Fibroblast of lung (primary cell): ENCODE measurements at regions not wholly inside any gene's neighbourhood (a gene's known extent, or its start where the extent isn't known, plus 50 kb on each side); places are given as distances from the start of the nearest gene placed in this dataset.

ENCODE experiments used
- DNase-seq, 2 donors: peaks; one replicate each; pipeline versions ENCODE4 v3.0.0 to v3.0.0-alpha.2; 2010; ENCODE audit warnings: low read depth in 2 of 2
- H2AFZ ChIP-seq: 2 replicates; pipeline ENCODE4 v1.5.1; 2012; ENCODE audit warnings: low read length, control low read depth, inconsistent platforms
- H3K27ac ChIP-seq: 2 replicates; pipeline ENCODE4 v1.5.1; 2011; ENCODE audit warnings: low read length, control low read depth; ENCODE audit not compliant: insufficient read depth
- H3K27me3 ChIP-seq: 2 replicates; pipeline ENCODE4 v1.5.1; 2011; ENCODE audit warnings: mild to moderate bottlenecking, low read length; ENCODE audit not compliant: control insufficient read depth, insufficient read depth
- H3K36me3 ChIP-seq: 2 replicates; pipeline ENCODE4 v1.5.1; 2011; ENCODE audit warnings: low read length; ENCODE audit not compliant: control insufficient read depth, insufficient read depth
- H3K4me1 ChIP-seq: 2 replicates; pipeline ENCODE4 v1.5.1; 2011; ENCODE audit warnings: low read length; ENCODE audit not compliant: control insufficient read depth, insufficient read depth; ENCODE audit errors: extremely low read depth
- H3K4me2 ChIP-seq: 2 replicates; pipeline ENCODE4 v1.5.1; 2011; ENCODE audit warnings: low read length, control low read depth; ENCODE audit not compliant: insufficient read depth; ENCODE audit errors: extremely low read depth
- H3K4me3 ChIP-seq, 4 experiments: fragments of 200-600 bp in 1 of 4; sonication (generic) in 1 of 4; replicated peaks in 1 of 4; 2 replicates each; pipeline ENCODE4 v1.5.1; 2011 to 2016; ENCODE audit warnings: low read length in 4 of 4, low read depth in 3 of 4, mild to moderate bottlenecking in 3 of 4, control low read depth in 2 of 4, inconsistent platforms in 1 of 4, mixed read lengths in 1 of 4; ENCODE audit not compliant: insufficient read depth in 1 of 4; ENCODE audit errors: control extremely low read depth in 1 of 4
- H3K79me2 ChIP-seq: 2 replicates; pipeline ENCODE4 v1.5.1; 2012; ENCODE audit warnings: mild to moderate bottlenecking, low read length, inconsistent platforms; ENCODE audit not compliant: control insufficient read depth, insufficient read depth
- H3K9ac ChIP-seq: 2 replicates; pipeline ENCODE4 v1.5.1; 2011; ENCODE audit warnings: mild to moderate bottlenecking, low read length, control low read depth; ENCODE audit not compliant: insufficient read depth
- H3K9me3 ChIP-seq: 2 replicates; pipeline ENCODE4 v1.5.1; 2012; ENCODE audit warnings: low read depth, low read length; ENCODE audit not compliant: control insufficient read depth, insufficient read depth
- H4K20me1 ChIP-seq: 2 replicates; pipeline ENCODE4 v1.5.1; 2011; ENCODE audit warnings: low read length; ENCODE audit not compliant: control insufficient read depth, insufficient read depth; ENCODE audit errors: extremely low read depth
- CTCF ChIP-seq, 2 donors: IDR thresholded peaks in 1 of 2; conservative IDR thresholded peaks in 1 of 2; 1 replicate in 1 of 2; 2 replicates in 1 of 2; pipeline ENCODE4 v1.5.1; 2011 to 2012; ENCODE audit warnings: low read length in 2 of 2, control low read depth in 1 of 2, inconsistent platforms in 1 of 2, low read depth in 1 of 2, mild to moderate bottlenecking in 1 of 2
- EZH2 ChIP-seq: IDR thresholded peaks from 2 replicates; pipeline ENCODE4 v1.5.1; 2012; ENCODE audit warnings: low read length, control low read depth, mild to moderate bottlenecking; ENCODE audit errors: missing control alignments

DNA sequence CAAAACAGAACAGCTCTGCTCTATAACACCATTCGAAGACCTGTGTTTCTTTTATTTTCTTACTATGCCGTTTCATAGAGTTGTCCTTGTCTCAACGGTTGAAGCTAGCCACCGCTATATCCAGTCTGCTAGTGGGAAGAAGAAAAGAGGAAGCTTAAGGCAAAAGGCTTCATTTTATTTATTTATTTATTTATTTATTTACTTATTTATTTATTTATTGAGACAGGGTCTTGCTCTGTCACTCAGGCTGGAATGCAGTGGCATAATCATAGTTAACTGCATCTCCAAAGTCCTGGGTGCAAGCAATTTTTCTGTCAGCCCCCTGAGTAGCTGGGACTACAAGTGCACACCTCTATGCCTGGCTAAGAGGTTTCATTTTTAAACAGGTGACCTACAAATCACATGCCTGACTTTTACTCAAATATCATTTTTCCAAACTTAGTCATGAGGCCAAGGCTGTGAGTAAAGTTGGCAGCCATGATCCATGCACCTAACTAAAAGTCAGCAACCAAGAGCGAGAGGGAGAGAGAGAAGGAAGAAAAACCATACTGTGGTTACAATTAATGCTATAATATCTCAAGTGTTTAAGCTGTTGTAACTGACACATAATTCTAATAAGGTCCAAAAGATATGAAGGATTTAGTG lies 1305.3 kb upstream of the LRRTM3 start:
- Histone ChIP-seq H2AFZ (no peak overlapping the region), H3K4me2 (no peak overlapping the region), H3K36me3 (no peaks in the 10 kb centered on the region), H3K4me1 (no peaks in the 10 kb centered on the region), H3K27me3 (no peaks in the 10 kb centered on the region), H3K27ac (no peak overlapping the region), H3K9me3 (no peaks in the 10 kb centered on the region), H3K9ac (no peak overlapping the region), H3K79me2 (no peaks in the 10 kb centered on the region), H4K20me1 (no peaks in the 10 kb centered on the region), H3K4me3 (no peak overlapping the region)
- TF ChIP-seq EZH2 (no peak), CTCF (conservative IDR thresholded peaks at IDR 0.05 in 1 of 2, IDR thresholded peaks at IDR 0.05 in 1 of 2; ENCODE audit: low read depth in 1 of 2, low read length in 2 of 2) (no peak)
- no peak for DNase-seq

GRCh38 chr10:65622608-65623007 lies 1303.2 kb upstream of the LRRTM3 start:
- no peak for TF ChIP-seq EZH2
- no peak for TF ChIP-seq CTCF (conservative IDR thresholded peaks at IDR 0.05 in 1 of 2, IDR thresholded peaks at IDR 0.05 in 1 of 2; ENCODE audit: low read depth in 1 of 2, low read length in 2 of 2)
- no peak overlapping the region for H3K4me3 ChIP-seq
- H4K20me1 ChIP-seq = no peaks in the 10 kb centered on the region
- H3K4me1 ChIP-seq = no peaks in the 10 kb centered on the region
- H3K27ac ChIP-seq = no peak overlapping the region
- H3K36me3 ChIP-seq = no peaks in the 10 kb centered on the region
- no peaks in the 10 kb centered on the region for H3K27me3 ChIP-seq
- H3K9ac ChIP-seq = no peak overlapping the region
- H3K4me2 ChIP-seq = no peak overlapping the region
- no peak for DNase-seq
- no peaks in the 10 kb centered on the region for H3K79me2 ChIP-seq
- no peak overlapping the region for H2AFZ ChIP-seq
- no peaks in the 10 kb centered on the region for H3K9me3 ChIP-seq

- no peaks in the 10 kb centered on the region for H3K79me2 ChIP-seq
- H3K9me3 ChIP-seq = no peaks in the 10 kb centered on the region
- DNase-seq = no peak
- no peak overlapping the region for H3K4me2 ChIP-seq
- no peak overlapping the region for H3K27ac ChIP-seq
- no peaks in the 10 kb centered on the region for H4K20me1 ChIP-seq
- TF ChIP-seq CTCF (conservative IDR thresholded peaks at IDR 0.05 in 1 of 2, IDR thresholded peaks at IDR 0.05 in 1 of 2; ENCODE audit: low read depth in 1 of 2, low read length in 2 of 2) = no peak
- no peak for TF ChIP-seq EZH2
- H3K9ac ChIP-seq = no peak overlapping the region
- H3K4me1 ChIP-seq = no peaks in the 10 kb centered on the region
- no peaks in the 10 kb centered on the region for H3K27me3 ChIP-seq
- no peak overlapping the region for H3K4me3 ChIP-seq
- no peak overlapping the region for H2AFZ ChIP-seq
- no peaks in the 10 kb centered on the region for H3K36me3 ChIP-seq
Measured at GRCh38 chr10:65628493-65629139, 1297.2 kb upstream of the LRRTM3 start.
